Urothelium cell line (cell line): ENCODE measurements at regions not wholly inside any gene's neighbourhood (a gene's known extent, or its start where the extent isn't known, plus 50 kb on each side); places are given as distances from the start of the nearest gene placed in this dataset.
"Not testable (repeated sequence)": the region's sequence is repeated elsewhere in the genome, so short reads cannot be mapped to it uniquely, and the experiment has no call there.

Experiments used
- DNase-seq: peaks from one replicate; pipeline ENCODE4 v3.0.0; 2011; ENCODE audit warnings: low spot score, mixed read lengths
- FAIRE-seq: peaks from 2 replicates; lab custom pipeline; 2011; peaks lifted over from hg19 to GRCh38; lab: Jason Lieb, UNC

DNA sequence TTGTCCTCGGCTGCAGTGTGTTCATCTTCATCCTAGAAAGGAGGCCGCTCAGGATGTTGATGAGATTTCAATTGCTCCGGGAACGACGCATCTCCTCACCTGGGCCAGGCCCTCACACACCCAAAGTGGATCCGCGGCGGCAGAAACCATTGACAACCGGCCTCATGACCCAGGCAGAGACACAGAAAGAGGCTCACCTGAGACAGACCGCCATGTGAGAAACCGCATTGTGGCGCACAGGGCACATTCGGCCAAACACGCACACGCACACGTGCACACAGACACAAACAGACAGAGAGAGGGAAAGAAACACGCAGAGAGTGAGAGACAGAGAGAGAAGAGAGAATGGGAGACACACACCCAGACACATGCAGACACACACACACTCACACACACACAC is 3879.3 kb downstream of the SRGAP2C start:
- FAIRE-seq, DNase-seq: not testable (repeated sequence)

DNA sequence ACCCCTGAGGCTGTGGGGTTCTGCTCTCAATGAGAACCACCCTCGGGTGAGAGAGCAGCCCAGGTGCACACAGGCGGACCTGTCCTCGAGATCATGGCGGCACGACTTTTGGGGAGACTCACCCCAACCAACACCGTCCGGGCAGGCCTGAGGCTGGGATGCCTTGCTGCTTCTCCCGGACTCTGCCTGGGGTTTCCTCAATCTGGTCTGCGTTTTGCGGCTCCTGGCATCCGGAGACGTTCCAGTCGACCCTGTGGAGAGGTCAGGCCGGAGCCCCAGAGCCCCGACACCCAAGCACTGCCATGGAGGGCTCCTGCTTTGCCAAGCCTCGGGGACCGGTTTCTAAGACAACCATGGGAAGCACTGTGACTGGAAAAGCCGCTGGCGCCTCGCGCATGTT is 3879.7 kb downstream of the SRGAP2C start:
- FAIRE-seq (no peak), DNase-seq (no peak)

DNA sequence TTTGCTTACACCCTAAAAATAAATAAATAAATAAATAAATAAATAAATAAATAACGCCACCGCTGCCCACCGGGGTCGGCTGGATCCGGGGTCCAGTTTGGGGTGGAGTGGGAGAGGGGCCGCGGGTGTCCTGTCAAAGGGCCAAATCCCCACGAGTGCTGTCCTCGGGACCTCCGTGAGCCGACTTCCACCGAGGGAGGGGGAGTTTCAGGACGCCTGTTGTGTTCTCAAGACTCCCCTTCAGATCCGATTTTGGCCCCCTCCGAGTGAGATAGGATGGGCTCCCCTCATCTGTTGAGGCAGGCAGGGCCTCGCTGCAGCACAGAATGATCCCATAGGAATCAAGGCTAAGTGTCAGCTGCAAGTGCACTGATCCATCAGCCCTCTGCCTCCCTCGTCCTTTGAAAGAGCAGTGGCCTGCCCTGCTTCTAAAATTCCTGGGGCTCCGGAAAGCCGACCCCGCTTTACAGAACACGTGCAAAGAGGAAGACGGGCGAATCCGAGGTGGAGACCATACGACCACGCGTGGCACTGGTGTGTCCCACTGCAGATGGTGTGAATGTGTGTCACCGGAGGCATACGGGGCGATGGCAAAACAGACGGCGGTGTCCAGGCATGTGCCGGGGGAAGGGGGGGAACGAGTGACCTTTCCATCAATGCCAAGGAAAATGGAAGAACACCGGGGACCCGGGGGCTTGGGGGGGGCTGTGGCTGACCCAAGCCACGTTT is 3880.5 kb downstream of the SRGAP2C start:
- DNase-seq, result peak; percentile 1
- FAIRE-seq, result no peak

DNA sequence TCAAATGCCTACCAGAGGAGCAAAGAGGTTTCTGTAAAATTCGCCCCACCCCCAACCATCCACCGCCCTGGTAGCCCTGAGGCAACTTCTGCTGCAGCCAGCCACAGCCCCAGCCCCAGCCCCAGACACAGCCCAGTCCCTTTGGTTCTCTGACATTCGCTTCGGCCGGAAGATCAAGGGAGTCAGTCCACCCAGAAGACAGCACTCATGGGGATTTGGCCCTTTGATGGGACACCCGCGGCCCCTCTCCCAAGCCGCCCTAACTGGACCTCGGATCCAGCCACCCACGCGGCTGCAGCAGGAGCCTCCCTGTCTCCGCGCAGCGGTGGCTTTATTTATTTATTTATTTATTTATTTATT is 3881.0 kb downstream of the SRGAP2C start:
- FAIRE-seq (no peak), DNase-seq (peak; percentile 2)

DNA sequence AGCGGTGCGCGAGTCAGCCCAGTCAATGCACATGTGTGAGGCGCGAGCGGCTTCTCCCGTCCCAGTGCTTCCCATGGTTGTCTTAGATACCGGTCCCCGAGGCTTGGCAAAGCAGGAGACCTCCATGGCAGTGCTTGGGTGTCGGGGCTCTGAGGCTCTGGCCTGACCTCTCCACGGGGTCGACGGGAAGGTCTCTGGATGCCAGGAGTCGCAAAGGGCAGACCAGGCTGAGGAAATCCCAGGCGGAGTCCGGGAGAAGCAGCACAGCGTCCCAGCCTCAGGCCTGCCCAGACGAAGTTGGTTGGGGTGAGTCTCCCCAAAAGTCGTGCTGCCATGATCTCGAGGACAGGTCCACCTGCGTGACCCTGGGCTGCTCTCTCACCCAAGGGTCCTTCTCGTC is 3881.6 kb downstream of the SRGAP2C start:
- FAIRE-seq (no peak), DNase-seq (peak; percentile 2)

DNA sequence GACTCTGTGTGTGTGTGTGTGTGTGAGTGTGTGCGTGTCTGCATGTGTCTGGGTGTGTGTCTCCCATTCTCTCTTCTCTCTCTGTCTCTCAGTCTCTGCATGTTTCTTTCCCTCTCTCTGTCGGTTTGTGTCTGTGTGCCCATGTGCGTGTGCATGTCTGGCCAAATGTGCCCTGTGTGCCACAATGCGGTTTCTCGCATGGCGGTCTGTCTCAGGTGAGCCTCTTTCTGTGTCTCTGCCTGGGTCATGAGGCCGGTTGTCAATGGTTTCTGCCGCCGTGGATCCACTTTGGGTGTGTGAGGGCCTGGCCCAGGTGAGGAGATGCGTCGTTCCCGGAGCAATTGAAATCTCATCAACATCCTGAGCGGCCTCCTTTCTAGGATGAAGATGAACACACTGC is 3882.1 kb downstream of the SRGAP2C start:
- FAIRE-seq, result not testable (repeated sequence)

DNA sequence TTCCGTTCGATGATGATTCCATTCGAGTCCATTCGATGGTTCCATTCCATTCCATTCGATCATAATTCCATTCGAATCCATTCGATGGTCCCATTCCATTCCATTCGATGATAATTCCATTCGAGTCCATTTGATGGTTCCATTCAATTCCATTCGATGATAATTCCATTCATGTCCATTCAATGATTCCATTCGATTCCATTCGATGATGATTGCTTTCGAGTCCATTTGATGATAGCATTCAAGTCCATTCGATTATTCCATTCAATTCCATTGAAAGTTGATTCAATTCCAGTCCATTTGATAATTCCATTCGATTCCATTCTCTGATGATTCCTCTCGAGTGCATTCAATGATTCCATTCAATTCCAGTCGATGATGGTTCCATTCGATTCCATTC is 3895.3 kb downstream of the SRGAP2C start:
- FAIRE-seq (no peak), DNase-seq (no peak)

More for the DNA sequence above, 3882.1 kb downstream of the SRGAP2C start:
- not testable (repeated sequence) for DNase-seq

DNA sequence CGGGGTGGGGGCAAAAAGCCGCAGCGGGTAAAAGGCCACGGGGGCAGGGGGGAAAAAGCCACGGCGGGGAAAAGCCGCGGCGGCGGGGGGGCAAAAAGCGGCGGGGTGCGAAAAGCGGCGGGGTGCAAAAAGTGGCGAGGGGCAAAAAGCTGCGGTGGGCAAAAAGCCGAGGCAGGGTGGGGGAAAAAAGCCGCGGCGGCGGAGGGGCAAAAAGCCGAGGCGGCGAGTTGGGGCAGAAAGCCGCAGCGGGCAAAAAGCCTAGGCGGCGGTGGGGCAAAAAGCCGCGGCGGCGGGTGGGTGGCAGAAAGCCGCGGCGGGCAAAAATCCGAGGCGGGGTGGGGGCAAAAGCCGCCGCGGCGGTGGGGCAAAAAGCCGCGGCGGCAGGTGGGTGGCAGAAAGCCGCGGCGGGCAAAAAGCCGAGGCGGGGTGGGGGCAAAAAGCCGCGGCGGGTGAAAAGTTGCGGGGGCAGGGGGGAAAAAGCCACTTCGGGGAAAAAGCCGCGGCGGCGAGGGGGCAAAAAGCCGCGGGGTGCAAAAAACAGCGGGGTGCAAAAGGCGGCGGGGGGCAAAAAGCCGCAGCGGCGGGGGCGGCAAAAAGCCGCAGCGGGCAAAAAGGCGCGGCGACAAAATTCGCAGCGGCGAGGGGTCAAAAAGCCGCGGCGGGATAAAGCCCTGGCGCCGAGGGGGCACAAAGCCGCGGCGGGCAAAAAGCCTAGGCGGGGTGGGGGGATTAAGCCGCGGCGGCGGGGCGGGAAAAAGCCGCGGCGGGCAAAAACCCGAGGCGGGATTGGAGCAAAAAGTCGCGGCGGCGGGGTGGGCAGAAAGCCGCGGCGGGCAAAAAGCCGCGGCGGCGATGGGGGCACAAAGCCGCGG is 3901.2 kb downstream of the SRGAP2C start:
- DNase-seq (peak; percentile 1), FAIRE-seq (no peak)

DNA sequence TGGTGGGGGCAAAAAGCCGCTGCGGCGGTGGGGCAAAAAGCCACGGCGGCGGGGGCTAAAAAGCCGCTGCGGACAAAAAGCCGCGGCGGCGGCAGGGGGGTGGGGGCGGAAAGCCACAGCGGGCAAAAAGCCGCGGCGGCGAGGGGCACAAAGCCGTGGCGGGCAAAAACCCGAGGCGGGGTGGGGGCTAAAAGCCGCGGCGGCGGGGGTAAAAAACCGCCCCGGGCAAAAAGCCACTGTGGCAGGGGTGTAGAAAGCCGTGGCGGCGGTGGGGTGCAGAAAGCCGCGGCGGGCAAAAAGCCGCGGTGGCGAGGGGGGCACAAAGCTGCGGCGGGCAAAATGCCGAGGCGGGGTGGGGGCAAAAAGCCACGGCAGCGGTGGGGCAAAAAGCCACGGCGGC is 3901.8 kb downstream of the SRGAP2C start:
- DNase-seq (peak; percentile 0), FAIRE-seq (no peak)

DNA sequence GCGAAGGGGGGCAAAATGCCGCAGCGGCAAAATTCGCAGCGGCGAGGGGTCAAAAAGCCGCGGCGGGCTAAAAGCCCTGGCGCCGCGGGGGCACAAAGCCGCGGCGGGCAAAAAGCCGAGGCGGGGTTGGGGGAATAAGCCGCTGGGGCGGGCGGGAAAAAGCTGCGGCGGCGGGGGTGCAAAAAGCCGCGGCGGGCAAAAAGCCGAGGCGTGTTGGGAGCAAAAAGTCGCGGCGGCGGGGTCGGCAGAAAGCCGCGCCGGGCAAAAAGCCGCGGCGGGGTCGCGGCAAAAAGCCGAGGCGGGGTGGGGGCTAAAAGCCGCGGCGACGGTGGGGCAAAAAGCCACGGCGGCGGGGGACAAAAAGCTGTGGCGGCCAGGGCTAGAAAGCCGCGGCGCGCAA is 3902.5 kb downstream of the SRGAP2C start:
- no peak for DNase-seq
- no peak for FAIRE-seq

DNA sequence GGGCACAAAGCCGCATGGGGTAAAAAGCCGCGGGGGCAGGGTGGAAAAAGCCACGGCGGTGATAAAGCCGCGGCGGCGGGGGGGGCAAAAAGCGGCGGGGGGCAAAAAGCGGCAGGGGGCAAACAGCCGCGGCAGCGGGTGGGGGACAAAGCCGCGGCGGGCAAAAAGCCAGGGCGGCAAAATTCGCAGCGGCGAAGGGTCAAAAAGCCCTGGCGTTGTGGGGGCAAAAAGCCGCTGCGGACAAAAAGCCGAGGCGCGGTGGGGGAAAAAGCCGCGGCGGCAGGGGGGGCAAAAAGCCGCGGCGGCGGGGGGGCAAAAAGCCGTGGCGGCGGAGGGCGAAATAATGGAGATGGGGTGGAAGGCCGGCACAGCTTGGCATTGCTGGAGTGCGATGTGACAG is 3902.9 kb downstream of the SRGAP2C start:
- DNase-seq, result no peak
- no peak for FAIRE-seq

DNA sequence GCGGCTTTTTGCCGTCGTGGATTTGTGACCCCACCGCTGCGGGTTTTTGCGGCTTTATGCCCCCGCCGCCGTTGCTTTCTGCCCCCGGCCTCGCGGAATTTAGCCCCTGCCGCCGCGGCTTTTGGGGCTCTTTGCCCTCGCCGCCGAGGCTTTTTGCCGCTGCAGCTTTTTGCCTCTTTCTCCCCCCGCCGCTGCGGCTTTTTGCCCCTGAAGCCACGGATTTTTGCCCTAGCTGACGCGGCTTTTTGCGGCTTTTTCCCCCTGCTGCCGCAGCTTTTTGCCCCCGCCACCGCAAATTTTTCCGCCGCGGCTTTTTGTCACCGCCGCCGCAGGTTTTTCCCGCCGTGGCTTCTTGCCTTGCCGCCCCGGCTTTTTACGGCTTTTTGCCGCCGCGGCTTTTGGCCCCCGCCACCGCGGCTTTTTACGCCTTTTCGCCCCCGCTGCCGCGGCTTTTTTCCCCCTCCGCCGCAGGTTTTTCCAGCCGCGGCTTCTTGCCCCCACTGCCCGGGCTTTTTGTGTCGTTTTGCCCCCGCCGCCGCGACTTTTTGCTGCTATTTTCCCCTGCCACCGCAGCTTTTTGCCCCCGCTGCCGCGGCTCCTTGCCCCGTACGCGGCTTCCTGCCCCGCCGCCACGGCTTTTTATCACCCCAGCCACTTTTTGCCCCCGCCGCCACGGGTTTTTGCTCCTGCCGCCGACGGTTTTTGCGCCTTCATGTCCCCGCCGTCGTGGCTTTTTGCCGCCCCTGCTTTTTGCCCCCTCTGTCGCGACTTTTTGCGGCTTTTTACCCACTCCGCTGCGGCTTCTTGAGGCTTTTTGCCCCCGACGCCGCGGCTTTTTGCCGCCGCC is 3933.6 kb downstream of the SRGAP2C start:
- no peak for DNase-seq
- FAIRE-seq, result no peak

DNA sequence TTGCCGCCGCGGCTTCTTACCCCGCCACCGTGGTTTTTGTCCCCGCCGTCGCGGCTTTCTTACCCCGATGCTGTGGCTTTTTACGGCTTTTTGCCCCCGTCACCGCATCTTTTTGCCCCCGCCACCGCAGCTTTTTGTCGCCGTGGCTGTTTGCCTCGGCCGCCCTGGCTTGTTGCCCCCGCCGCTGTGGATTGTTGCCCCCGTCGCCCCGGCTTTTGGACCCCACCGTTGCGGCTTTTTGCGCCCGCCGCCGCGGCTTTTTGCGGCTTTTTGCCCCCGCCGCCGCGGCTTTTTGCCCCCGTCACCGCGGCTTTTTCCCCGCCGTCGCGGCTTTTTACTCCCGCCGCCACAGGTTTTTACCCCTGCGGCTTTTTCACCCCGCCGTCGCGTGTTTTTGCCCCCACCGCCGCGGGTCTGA is 3934.3 kb downstream of the SRGAP2C start:
- DNase-seq (no peak), FAIRE-seq (no peak)

DNA sequence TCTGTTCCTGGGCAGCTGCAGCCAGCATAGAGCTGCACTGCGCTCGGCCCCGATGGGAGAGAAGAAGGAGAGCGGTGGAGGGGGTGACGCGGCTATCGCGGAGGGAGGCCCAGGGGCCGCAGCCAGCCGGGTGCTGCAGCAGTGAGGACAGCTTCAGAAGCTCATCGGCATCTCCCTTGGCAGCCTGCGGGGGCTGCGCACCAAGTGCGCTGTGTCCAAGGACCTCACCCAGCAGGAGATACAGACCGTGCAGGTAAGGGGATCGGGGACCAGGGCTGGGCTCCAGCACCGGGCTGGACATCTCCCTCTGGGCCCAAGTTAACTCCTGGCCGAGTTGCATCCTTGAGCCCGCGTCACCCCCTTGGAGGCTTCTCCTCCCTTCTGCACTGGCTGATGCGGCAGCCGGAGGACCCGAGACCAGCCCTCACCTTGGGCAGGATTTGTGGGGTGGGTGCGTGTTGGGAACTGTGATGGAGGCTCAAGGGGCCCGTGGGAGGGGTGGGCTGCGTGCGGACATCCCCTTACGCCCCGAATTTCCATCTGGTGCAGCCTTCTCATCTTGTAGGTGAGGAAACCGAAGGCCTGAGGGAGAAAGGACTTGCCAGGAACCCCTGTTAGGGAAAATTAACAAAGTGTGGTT is 3934.9 kb downstream of the SRGAP2C start:
- not testable (repeated sequence) for FAIRE-seq

DNA sequence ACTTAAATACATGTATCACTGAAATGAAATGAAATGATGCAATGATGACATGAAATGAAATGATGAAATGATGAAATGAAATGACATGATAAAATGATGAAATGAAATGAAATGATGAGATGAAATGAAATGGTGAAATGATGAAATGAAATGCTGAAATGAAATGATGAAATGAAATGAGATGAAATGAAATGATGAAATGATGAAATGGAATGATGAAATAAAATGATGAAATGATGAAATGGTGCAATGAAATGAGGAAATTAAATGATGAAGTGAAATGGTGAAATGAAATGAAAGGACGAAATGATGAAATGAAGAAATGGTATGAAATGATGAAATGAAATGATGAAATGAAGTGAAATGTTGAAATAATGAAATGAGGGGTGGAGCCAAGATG is 3937.8 kb downstream of the SRGAP2C start:
- DNase-seq, FAIRE-seq: not testable (repeated sequence)

More for the DNA sequence above, 3934.9 kb downstream of the SRGAP2C start:
- DNase-seq, result not testable (repeated sequence)
